BJ (cell line): ENCODE measurements at regions not wholly inside any gene's neighbourhood (a gene's known extent, or its start where the extent isn't known, plus 50 kb on each side); places are given as distances from the start of the nearest gene placed in this dataset.

Experiments
- CTCF ChIA-PET: fragments of 350-600 bp; formaldehyde crosslinking; extraction: SDS; loops from one replicate; lab custom pipeline; 2021; ENCODE audit warnings: antibody characterized with exemption, inconsistent platforms; lab: Yijun Ruan, JAX
- POLR2A ChIA-PET: fragments of 300-600 bp; sonication (Branson Sonifier 250); formaldehyde crosslinking; extraction: SDS; loops from one replicate; lab custom pipeline; 2021; ENCODE audit warnings: antibody characterized with exemption; lab: Charles Lee
- DNase-seq: peaks from one replicate; pipeline ENCODE4 v3.0.0-alpha.2; 2011; ENCODE audit warnings: low read depth
- H3K27me3 ChIP-seq: 2 replicates; pipeline ENCODE4 v1.6.0; 2011; ENCODE audit warnings: low read length; ENCODE audit not compliant: control insufficient read depth, insufficient read depth
- H3K36me3 ChIP-seq: 2 replicates; pipeline ENCODE4 v1.5.1; 2011; ENCODE audit warnings: low read length; ENCODE audit not compliant: control insufficient read depth, insufficient read depth
- H3K4me3 ChIP-seq: 2 replicates; pipeline ENCODE4 v1.5.1; 2011; ENCODE audit warnings: low read depth, mild to moderate bottlenecking, control low read depth, low read length
- TF ChIP-seq, protein P1 (sequence below): IDR thresholded peaks from 2 replicates; pipeline ENCODE4 v1.5.1; 2011; ENCODE audit warnings: low read depth, mild to moderate bottlenecking, control low read depth, inconsistent platforms, low read length, moderate library complexity; ENCODE audit not compliant: insufficient read depth

DNA sequence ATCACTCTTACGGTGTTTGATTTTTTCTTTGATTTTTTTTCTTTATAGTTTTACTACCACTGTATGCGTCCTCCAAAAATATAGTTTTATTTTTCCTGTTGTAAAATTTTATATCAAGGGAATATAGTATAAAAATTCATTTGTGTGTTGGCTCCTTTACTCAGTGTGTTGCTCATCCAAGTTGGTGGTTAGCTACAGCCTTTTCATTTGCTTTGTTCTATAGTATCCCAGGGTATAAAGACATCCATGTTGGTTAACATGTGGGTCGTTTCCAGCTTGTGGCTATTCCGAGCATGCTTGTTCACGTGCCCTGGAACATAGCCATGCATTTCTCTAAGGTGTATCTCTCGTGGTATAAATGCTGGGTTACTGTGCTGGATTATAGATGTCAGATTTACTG, 54.8 kb upstream of the DAB2 start:
- ChIA-PET POLR2A (no interaction called here), CTCF (no interaction called here)
- Histone ChIP-seq H3K36me3 (no peaks in the 10 kb centered on the region), H3K27me3 (no peaks in the 10 kb centered on the region), H3K4me3 (no peak overlapping the region)
- TF ChIP-seq, protein P1, sequence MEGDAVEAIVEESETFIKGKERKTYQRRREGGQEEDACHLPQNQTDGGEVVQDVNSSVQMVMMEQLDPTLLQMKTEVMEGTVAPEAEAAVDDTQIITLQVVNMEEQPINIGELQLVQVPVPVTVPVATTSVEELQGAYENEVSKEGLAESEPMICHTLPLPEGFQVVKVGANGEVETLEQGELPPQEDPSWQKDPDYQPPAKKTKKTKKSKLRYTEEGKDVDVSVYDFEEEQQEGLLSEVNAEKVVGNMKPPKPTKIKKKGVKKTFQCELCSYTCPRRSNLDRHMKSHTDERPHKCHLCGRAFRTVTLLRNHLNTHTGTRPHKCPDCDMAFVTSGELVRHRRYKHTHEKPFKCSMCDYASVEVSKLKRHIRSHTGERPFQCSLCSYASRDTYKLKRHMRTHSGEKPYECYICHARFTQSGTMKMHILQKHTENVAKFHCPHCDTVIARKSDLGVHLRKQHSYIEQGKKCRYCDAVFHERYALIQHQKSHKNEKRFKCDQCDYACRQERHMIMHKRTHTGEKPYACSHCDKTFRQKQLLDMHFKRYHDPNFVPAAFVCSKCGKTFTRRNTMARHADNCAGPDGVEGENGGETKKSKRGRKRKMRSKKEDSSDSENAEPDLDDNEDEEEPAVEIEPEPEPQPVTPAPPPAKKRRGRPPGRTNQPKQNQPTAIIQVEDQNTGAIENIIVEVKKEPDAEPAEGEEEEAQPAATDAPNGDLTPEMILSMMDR = no peak
- DNase-seq = no peak

DNA sequence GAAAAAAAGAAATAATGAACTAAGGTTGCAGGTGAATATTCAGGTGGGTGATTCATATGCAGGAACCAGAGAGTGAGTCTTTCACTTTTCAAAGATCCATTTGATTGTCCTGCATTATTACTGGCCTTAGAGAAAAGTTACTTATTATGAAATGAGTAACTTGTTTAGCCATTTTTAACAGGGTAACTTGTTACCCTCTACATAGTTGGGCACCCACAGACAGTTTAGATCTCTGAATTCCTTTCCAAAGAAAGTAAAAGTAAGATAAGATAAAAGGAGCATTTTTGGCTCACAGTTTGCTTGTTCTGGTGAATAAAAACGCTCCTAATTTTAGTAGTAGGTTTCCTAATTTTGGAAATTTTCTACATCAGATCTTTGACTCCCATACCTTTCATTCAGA, 54.1 kb upstream of the DAB2 start:
- no peak for DNase-seq
- ChIA-PET POLR2A (no interaction called here), CTCF (no interaction called here)
- TF ChIP-seq, protein P1 = no peak
- no peaks in the 10 kb centered on the region for H3K27me3 ChIP-seq
- H3K4me3 ChIP-seq = no peak overlapping the region
- no peaks in the 10 kb centered on the region for H3K36me3 ChIP-seq

DNA sequence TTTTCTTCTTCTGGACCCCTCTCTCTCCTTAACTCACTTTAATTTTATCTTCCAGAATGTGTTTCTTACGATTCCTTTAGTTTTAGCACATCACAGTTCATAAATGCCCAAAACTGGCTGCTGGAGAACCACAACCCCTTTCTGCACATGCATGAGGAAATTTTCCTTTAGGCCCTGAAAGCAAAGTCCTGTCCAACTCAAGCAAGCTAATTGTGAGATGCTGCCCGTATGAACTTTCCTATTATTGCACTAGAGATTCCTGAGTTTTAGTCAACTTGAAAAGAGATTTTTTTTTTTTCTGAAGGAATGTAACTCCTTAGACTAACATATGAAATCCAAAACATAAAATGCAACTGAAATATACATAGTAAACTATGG, 52.1 kb upstream of the DAB2 start:
- ChIA-PET CTCF (interaction anchor here (0.6 to 1.4 kb wide), 6 partner anchors 12 to 694 kb away, joined by 3 to 6 read pairs (median 4); no protein-coding TSS in a partner anchor), POLR2A (interaction anchor here (1.5 kb wide), 1 partner anchor 52 kb away, joined by 10 read pairs; the partner anchor contains the start of gene DAB2)
- no peak for DNase-seq
- TF ChIP-seq, protein P1 = no peak
- Histone ChIP-seq H3K36me3 (no peaks in the 10 kb centered on the region), H3K27me3 (no peaks in the 10 kb centered on the region), H3K4me3 (no peak overlapping the region)

DNA sequence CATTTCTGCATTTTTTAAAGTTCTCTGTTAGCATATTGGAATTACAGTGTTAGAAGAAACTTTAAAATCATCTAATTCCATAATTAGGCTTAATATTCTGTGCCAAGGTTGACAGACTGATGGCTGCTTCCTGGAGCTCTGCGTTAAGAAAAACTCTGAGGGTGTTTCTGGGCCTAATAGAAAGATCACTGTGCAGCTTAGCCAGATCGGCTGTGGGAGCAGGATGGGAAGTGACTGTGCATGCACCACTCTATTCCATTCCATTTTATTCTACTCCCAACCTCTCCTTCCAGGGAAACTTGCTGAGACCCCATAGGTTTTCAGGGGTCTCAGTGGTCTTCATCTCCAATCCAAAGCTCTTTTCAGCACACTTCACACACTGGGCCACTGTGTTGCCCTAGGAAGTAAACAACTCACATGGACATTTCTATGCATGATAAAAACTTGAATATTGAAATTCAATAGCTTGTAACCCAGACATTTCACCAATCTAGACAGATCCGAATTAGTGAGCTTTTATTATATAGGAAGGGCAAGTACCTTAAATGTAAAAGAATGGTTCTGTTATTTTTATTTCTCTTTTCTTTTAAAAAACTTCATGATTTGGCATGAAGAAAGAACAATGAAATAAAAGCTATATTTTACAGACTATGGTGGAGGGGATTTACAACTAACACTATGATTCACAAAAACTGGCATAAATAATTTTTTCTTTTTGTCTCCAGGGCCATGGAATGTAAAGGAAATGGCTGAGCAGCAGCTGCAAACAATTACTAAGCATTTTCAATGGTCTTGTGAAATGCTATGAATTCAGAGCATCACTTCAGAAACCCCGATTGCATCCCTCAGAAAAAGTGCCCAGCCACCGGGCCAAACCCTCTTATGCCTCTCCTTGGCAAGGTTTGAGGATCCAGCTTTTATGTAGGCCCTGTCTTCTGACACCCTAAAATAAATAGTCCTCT, 51.4 kb upstream of the DAB2 start:
- Histone ChIP-seq H3K27me3 (no peaks in the 10 kb centered on the region), H3K4me3 (no peak overlapping the region), H3K36me3 (no peaks in the 10 kb centered on the region)
- TF ChIP-seq, protein P1 = no peak
- CTCF ChIA-PET = interaction anchor here (0.6 to 1.4 kb wide), 8 partner anchors 11 to 694 kb away, joined by 3 to 6 read pairs (median 3); no protein-coding TSS in a partner anchor
- POLR2A ChIA-PET = interaction anchor here (0.8 to 1.5 kb wide), 2 partner anchors 18 to 51 kb away, joined by 3 to 10 read pairs; partner anchors contain the start of gene DAB2
- DNase-seq = peak; percentile 68

DNA sequence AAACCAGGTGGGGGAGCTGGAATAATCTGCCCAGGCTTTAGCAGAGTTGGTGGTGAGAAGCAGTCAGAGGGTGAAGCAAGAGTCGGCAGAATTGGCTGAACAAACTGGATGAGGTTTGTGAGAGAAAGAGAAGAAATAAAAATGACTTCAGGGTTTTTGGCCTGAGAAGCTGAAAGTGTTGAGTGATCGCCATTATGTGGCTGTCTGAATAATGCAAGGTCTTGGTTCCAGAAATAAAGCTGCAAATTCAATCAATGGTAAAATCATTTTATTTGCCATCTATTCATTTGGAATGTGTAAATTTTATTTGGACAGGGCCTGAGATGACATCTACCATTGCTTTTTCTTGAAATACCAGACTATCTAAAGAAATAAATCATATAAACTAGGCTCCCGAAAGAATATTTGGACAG, 50.4 kb upstream of the DAB2 start:
- DNase-seq = no peak
- Histone ChIP-seq H3K4me3 (no peak overlapping the region), H3K36me3 (no peaks in the 10 kb centered on the region), H3K27me3 (no peaks in the 10 kb centered on the region)
- ChIA-PET CTCF (no interaction called here), POLR2A (no interaction called here)
- TF ChIP-seq, protein P1 = no peak
